ENCODE measurements at regions not wholly inside any gene's neighbourhood (a gene's known extent, or its start where the extent isn't known, plus 50 kb on each side); places are given as distances from the start of the nearest gene placed in this dataset.

- no peaks in the 10 kb centered on the region for H4K20me1 ChIP-seq (replicated peaks; ENCODE audit: control insufficient read depth, extremely low read depth, insufficient read depth, low read length)
- no peaks in the 10 kb centered on the region for H3K9me1 ChIP-seq (replicated peaks; ENCODE audit: control insufficient read depth, extremely low read depth, insufficient read depth, low read length)
- FAIRE-seq (no peak), DNase-seq (ENCODE audit: low read depth, low spot score) (no peak)
- BruUV-seq (replicated peaks), result no TSS peak
- no peaks in the 10 kb centered on the region for H3K27me3 ChIP-seq (ENCODE audit: control insufficient read depth in 2 of 2, insufficient read depth in 2 of 2, low read length in 2 of 2)
- no peak overlapping the region for H3K4me2 ChIP-seq (ENCODE audit: insufficient read depth, low read length)
- dilution Hi-C loops (cut with MboI; ENCODE audit: extremely low pct_ligation_motif_present, low sequenced_read_pairs), result no loop called here
- no peaks in the 10 kb centered on the region for H3K9me3 ChIP-seq (replicated peaks; ENCODE audit: control insufficient read depth, insufficient read depth, low read length)
- H3K4me1 ChIP-seq (ENCODE audit: control insufficient read depth, extremely low read depth, insufficient read depth, low read length), result no peaks in the 10 kb centered on the region
- TF ChIP-seq, protein P1, sequence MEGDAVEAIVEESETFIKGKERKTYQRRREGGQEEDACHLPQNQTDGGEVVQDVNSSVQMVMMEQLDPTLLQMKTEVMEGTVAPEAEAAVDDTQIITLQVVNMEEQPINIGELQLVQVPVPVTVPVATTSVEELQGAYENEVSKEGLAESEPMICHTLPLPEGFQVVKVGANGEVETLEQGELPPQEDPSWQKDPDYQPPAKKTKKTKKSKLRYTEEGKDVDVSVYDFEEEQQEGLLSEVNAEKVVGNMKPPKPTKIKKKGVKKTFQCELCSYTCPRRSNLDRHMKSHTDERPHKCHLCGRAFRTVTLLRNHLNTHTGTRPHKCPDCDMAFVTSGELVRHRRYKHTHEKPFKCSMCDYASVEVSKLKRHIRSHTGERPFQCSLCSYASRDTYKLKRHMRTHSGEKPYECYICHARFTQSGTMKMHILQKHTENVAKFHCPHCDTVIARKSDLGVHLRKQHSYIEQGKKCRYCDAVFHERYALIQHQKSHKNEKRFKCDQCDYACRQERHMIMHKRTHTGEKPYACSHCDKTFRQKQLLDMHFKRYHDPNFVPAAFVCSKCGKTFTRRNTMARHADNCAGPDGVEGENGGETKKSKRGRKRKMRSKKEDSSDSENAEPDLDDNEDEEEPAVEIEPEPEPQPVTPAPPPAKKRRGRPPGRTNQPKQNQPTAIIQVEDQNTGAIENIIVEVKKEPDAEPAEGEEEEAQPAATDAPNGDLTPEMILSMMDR (IDR thresholded peaks at IDR 0.05; ENCODE audit: extremely low read depth in 1 of 2, insufficient read depth in 1 of 2, low read depth in 1 of 2, low read length in 2 of 2), result no peak
- no peak for TF ChIP-seq MYC (IDR thresholded peaks at IDR 0.05; ENCODE audit: low read depth, low read length)
- no peak for TF ChIP-seq EZH2 (IDR thresholded peaks at IDR 0.05; ENCODE audit: borderline replicate concordance, low read depth, low read length, severe bottlenecking)
- no peak for TF ChIP-seq FOS (IDR thresholded peaks at IDR 0.05; ENCODE audit: borderline replicate concordance, insufficient read depth, low read length)
- TF ChIP-seq POLR2A (IDR thresholded peaks at IDR 0.05; ENCODE audit: low read depth, low read length), result no peak
- TF ChIP-seq, protein P2, sequence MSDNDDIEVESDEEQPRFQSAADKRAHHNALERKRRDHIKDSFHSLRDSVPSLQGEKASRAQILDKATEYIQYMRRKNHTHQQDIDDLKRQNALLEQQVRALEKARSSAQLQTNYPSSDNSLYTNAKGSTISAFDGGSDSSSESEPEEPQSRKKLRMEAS (IDR thresholded peaks at IDR 0.05; ENCODE audit: insufficient read depth, insufficient read length), result no peak
- no peak for TF ChIP-seq JUN (IDR thresholded peaks at IDR 0.05; ENCODE audit: borderline replicate concordance, insufficient read depth, insufficient read length, low read depth)
- no peak for TF ChIP-seq POLR2AphosphoS5 (IDR thresholded peaks at IDR 0.05; ENCODE audit: insufficient read depth, low read depth, low read length)
- TF ChIP-seq GATA2 (IDR thresholded peaks at IDR 0.05; ENCODE audit: insufficient read depth, insufficient read length, low read depth, low read length), result no peak
- no peaks in the 10 kb centered on the region for H3K79me2 ChIP-seq (ENCODE audit: control insufficient read depth, insufficient read depth, low read length)
- POLR2A ChIA-PET, result no interaction called here
- no peaks in the 10 kb centered on the region for H3K36me3 ChIP-seq (ENCODE audit: control insufficient read depth in 2 of 2, extremely low read depth in 1 of 2, insufficient read depth in 2 of 2, low read length in 2 of 2)
- H2AFZ ChIP-seq (ENCODE audit: low read depth, low read length), result no peak overlapping the region
- H3K27ac ChIP-seq (ENCODE audit: insufficient read depth, low read depth, low read length), result no peak overlapping the region
- no peak overlapping the region for H3K9ac ChIP-seq (replicated peaks; ENCODE audit: extremely low read depth, insufficient read depth, low read length)
- CTCF ChIA-PET, result no interaction called here
- H3K4me3 ChIP-seq (replicated peaks in 1 of 3; ENCODE audit: insufficient read depth in 1 of 3, low read depth in 1 of 3, low read length in 3 of 3), result no peak overlapping the region
- intact Hi-C loops (cut with micrococcal nuclease), result no loop called here
These were observed 329.3 kb upstream of the ZNF804A start for GRCh38 chr2:184268900-184269477.

All from endothelial cell of umbilical vein (primary cell).